ENCODE measurements at regions not wholly inside any gene's neighbourhood (a gene's known extent, or its start where the extent isn't known, plus 50 kb on each side); places are given as distances from the start of the nearest gene placed in this dataset.
A peak's percentile ranks its signal among the peaks of the same experiment; 100 is the strongest.

DNA sequence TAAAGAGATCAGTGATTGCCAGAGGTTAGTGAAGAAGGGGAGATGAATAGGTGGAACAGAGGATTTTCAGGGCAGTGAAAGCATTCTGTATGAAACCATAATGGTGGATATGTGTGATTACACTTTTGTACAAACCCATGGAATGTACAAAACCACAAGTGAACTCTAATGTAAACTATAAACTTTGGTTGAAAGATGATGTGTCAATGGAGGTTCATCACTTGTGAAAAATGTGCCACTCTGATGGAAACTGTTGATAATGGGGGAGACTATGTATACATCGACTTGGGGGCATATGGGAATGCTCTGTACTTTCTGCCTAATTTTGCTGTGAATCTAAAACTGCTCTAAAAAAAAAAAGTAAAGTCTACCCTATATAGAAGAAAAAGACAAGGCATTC is 68.7 kb upstream of the ARHGEF3 start:
- no peaks in the 10 kb centered on the region for H3K9me3 ChIP-seq (replicated peaks; ENCODE audit: insufficient read depth, low read length)
- no peaks in the 10 kb centered on the region for H4K20me1 ChIP-seq (ENCODE audit: insufficient read depth, low read length)
- no peak for DNase-seq
- no peaks in the 10 kb centered on the region for H3K79me2 ChIP-seq (ENCODE audit: low read length)
- H3K9me2 ChIP-seq (replicated peaks; ENCODE audit: insufficient read depth, low read length), result no peaks in the 10 kb centered on the region
- no peaks in the 10 kb centered on the region for H3K36me3 ChIP-seq (replicated peaks; ENCODE audit: insufficient read depth, low read length)
- H3K27ac ChIP-seq (ENCODE audit: low read length), result no peak overlapping the region
- TF ChIP-seq EZH2 (optimal IDR thresholded peaks at IDR 0.05; ENCODE audit: low read depth, low read length) (no peak), EZH2phosphoT487 (IDR thresholded peaks at IDR 0.05; ENCODE audit: low read length) (no peak)
- TF ChIP-seq, protein P1, sequence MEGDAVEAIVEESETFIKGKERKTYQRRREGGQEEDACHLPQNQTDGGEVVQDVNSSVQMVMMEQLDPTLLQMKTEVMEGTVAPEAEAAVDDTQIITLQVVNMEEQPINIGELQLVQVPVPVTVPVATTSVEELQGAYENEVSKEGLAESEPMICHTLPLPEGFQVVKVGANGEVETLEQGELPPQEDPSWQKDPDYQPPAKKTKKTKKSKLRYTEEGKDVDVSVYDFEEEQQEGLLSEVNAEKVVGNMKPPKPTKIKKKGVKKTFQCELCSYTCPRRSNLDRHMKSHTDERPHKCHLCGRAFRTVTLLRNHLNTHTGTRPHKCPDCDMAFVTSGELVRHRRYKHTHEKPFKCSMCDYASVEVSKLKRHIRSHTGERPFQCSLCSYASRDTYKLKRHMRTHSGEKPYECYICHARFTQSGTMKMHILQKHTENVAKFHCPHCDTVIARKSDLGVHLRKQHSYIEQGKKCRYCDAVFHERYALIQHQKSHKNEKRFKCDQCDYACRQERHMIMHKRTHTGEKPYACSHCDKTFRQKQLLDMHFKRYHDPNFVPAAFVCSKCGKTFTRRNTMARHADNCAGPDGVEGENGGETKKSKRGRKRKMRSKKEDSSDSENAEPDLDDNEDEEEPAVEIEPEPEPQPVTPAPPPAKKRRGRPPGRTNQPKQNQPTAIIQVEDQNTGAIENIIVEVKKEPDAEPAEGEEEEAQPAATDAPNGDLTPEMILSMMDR (IDR thresholded peaks at IDR 0.05; ENCODE audit: low read length), result no peak
- no peak overlapping the region for H3K9ac ChIP-seq (ENCODE audit: low read length)
- H3K4me3 ChIP-seq (ENCODE audit: low read length), result no peak overlapping the region
- no peaks in the 10 kb centered on the region for H3F3A ChIP-seq (ENCODE audit: insufficient read depth, low read length)
- no peak overlapping the region for H3K4me2 ChIP-seq (ENCODE audit: low read depth, low read length)
- no peak overlapping the region for H2AFZ ChIP-seq (ENCODE audit: low read length)
- no peaks in the 10 kb centered on the region for H3K4me1 ChIP-seq (ENCODE audit: low read length)
- no peaks in the 10 kb centered on the region for H3K27me3 ChIP-seq (replicated peaks; ENCODE audit: insufficient read depth, low read length)

DNA sequence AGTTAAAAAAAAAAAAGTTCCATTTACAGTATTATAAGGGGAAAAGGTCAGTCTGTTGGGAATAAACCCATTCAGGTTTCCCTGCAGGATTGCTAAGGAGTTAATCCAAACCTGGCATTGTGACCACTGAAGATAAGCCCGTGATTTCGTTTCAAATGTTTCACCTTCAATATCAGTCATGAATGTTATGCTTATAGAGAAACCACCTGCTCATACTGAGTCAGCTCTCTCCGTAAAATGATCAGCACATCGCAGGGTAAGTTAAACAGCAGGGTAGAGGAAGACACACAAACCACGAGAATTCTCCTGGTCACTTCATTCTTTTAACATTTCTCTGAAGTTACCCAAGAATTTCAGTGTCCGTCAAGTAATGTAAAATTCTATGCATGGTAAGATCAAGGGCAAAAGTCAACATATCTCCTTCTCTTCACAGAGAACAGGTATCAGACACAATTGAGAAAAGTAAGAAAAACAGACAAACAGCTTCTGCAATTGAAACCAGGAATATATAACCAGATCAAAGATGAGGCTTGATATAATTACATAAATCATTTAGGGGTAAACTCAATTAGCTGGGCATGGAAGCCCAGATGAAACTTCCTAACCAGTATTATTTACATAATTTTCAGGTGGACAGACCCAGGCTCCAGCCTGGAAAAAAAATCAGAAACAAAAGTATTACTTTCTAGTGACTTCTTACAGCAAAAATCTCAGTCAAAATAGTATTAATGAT is 67.6 kb upstream of the ARHGEF3 start:
- Histone ChIP-seq H3K79me2 (ENCODE audit: low read length) (no peaks in the 10 kb centered on the region), H3K4me3 (ENCODE audit: low read length) (no peak overlapping the region), H3K9me2 (replicated peaks; ENCODE audit: insufficient read depth, low read length) (no peaks in the 10 kb centered on the region), H4K20me1 (ENCODE audit: insufficient read depth, low read length) (no peaks in the 10 kb centered on the region), H3K9me3 (replicated peaks; ENCODE audit: insufficient read depth, low read length) (no peaks in the 10 kb centered on the region), H3K4me2 (ENCODE audit: low read depth, low read length) (peak overlapping the region; percentile 11; the same call in 1 of the 2 replicates), H3F3A (ENCODE audit: insufficient read depth, low read length) (no peaks in the 10 kb centered on the region), H3K27me3 (replicated peaks; ENCODE audit: insufficient read depth, low read length) (no peaks in the 10 kb centered on the region), H2AFZ (ENCODE audit: low read length) (no peak overlapping the region), H3K36me3 (replicated peaks; ENCODE audit: insufficient read depth, low read length) (no peaks in the 10 kb centered on the region), H3K27ac (ENCODE audit: low read length) (no peak overlapping the region), H3K4me1 (ENCODE audit: low read length) (no peaks in the 10 kb centered on the region), H3K9ac (ENCODE audit: low read length) (no peak overlapping the region)
- peak; percentile 18 for DNase-seq
- TF ChIP-seq, protein P1 (IDR thresholded peaks at IDR 0.05; ENCODE audit: low read length), result no peak
- no peak for TF ChIP-seq EZH2 (optimal IDR thresholded peaks at IDR 0.05; ENCODE audit: low read depth, low read length)
- TF ChIP-seq EZH2phosphoT487 (IDR thresholded peaks at IDR 0.05; ENCODE audit: low read length), result no peak

DNA sequence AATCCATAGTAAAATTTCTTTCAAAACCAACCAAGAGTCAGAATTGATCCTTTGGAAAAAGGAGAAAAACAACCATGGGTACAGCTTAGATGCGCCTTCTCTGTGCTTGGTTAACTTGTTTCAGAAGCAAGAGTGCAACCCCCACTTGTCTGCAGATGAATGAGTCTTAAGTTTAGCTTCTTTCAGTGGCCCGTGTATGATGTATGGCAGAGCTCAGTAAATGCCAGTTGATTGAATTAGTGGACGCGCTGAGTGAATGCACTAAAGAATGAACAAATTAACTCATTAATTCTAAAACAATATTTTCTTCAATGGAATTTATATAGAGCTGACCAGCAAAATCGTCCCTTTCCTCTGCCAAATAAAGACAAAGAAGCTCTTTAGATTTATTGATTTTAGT is 67.0 kb upstream of the ARHGEF3 start:
- H3K27ac ChIP-seq (ENCODE audit: low read length), result no peak overlapping the region

More for the DNA sequence above, 67.0 kb upstream of the ARHGEF3 start:
- Histone ChIP-seq H3K4me1 (ENCODE audit: low read length) (no peaks in the 10 kb centered on the region), H3K79me2 (ENCODE audit: low read length) (no peaks in the 10 kb centered on the region), H2AFZ (ENCODE audit: low read length) (no peak overlapping the region), H3F3A (ENCODE audit: insufficient read depth, low read length) (no peaks in the 10 kb centered on the region), H3K27me3 (replicated peaks; ENCODE audit: insufficient read depth, low read length) (no peaks in the 10 kb centered on the region), H3K4me2 (ENCODE audit: low read depth, low read length) (0 out of 2 replicates have a peak overlapping the region, but pooled peaks have one; percentile 11), H3K9ac (ENCODE audit: low read length) (no peak overlapping the region), H3K9me2 (replicated peaks; ENCODE audit: insufficient read depth, low read length) (no peaks in the 10 kb centered on the region), H4K20me1 (ENCODE audit: insufficient read depth, low read length) (no peaks in the 10 kb centered on the region), H3K9me3 (replicated peaks; ENCODE audit: insufficient read depth, low read length) (no peaks in the 10 kb centered on the region), H3K36me3 (replicated peaks; ENCODE audit: insufficient read depth, low read length) (no peaks in the 10 kb centered on the region), H3K4me3 (ENCODE audit: low read length) (no peak overlapping the region)
- TF ChIP-seq, protein P1 (IDR thresholded peaks at IDR 0.05; ENCODE audit: low read length), result no peak
- TF ChIP-seq EZH2 (optimal IDR thresholded peaks at IDR 0.05; ENCODE audit: low read depth, low read length), result no peak
- no peak for TF ChIP-seq EZH2phosphoT487 (IDR thresholded peaks at IDR 0.05; ENCODE audit: low read length)
- no peak for DNase-seq

All from MM.1S (cell line).